OCI-M1 (cell line): ENCODE measurements at regions not wholly inside any gene's neighbourhood (a gene's known extent, or its start where the extent isn't known, plus 50 kb on each side); places are given as distances from the start of the nearest gene placed in this dataset.

Experiments used
- DNase-seq: peaks from one replicate; lab custom pipeline; 2025; lab: John Stamatoyannopoulos, UW

- no peak for DNase-seq
Measured at GRCh38 chr13:111038887-111039286, 76.2 kb upstream of the ARHGEF7 start.

GRCh38 chr13:111037927-111038326, 77.2 kb upstream of the ARHGEF7 start:
- no peak for DNase-seq

GRCh38 chr13:111036665-111037064, 78.4 kb upstream of the ARHGEF7 start:
- no peak for DNase-seq

GRCh38 chr13:111035861-111036260, 79.2 kb upstream of the ARHGEF7 start:
- no peak for DNase-seq

GRCh38 chr13:111034811-111035210, 80.3 kb upstream of the ARHGEF7 start:
- DNase-seq = no peak

GRCh38 chr13:111033172-111034130, 81.7 kb upstream of the ARHGEF7 start:
- DNase-seq = peak; percentile 11

- DNase-seq = no peak
Measured at GRCh38 chr13:111031531-111031961, 83.6 kb upstream of the ARHGEF7 start.

- DNase-seq = no peak
Measured at GRCh38 chr13:111029957-111030609, 85.0 kb upstream of the ARHGEF7 start.

- DNase-seq = no peak
Measured at GRCh38 chr13:111027458-111028439, 87.4 kb upstream of the ARHGEF7 start.

GRCh38 chr13:111025310-111025709, 89.8 kb upstream of the ARHGEF7 start:
- DNase-seq = no peak

- no peak for DNase-seq
Measured at GRCh38 chr13:111022886-111023285, 92.2 kb upstream of the ARHGEF7 start.

GRCh38 chr13:111022241-111022640, 92.9 kb upstream of the ARHGEF7 start:
- DNase-seq = no peak

GRCh38 chr13:111021270-111021669, 93.8 kb upstream of the ARHGEF7 start:
- DNase-seq = no peak

GRCh38 chr13:111020546-111020945, 94.6 kb upstream of the ARHGEF7 start:
- DNase-seq = no peak

- DNase-seq = no peak
Measured at GRCh38 chr13:111020021-111020420, 95.1 kb upstream of the ARHGEF7 start.

GRCh38 chr13:111017755-111018459, 97.2 kb upstream of the ARHGEF7 start:
- DNase-seq = no peak

GRCh38 chr13:111013196-111013595, 98.3 kb upstream of the ANKRD10 start:
- DNase-seq = no peak

GRCh38 chr13:111011899-111012298, 97.0 kb upstream of the ANKRD10 start:
- peak; percentile 7 for DNase-seq

GRCh38 chr13:111008351-111008750, 93.5 kb upstream of the ANKRD10 start:
- DNase-seq = no peak

- peak; percentile 66 for DNase-seq
Measured at GRCh38 chr13:111007209-111007608, 92.3 kb upstream of the ANKRD10 start.

GRCh38 chr13:111006506-111007031, 91.7 kb upstream of the ANKRD10 start:
- no peak for DNase-seq
